OCI-LY7 (cell line): ENCODE measurements at regions not wholly inside any gene's neighbourhood (a gene's known extent, or its start where the extent isn't known, plus 50 kb on each side); places are given as distances from the start of the nearest gene placed in this dataset.

Source experiments
- BruUV-seq: library from RNA; stranded (reverse); fragments of 400-500 nt; replicated peaks from 2 replicates; lab custom pipeline; 2021; lab: Mats Ljungman, UMichigan
- CTCF ChIA-PET: fragments of 300-600 bp; sonication (Branson Sonifier 250); formaldehyde crosslinking; loops from one replicate; lab custom pipeline; 2022; ENCODE audit warnings: antibody characterized with exemption; ENCODE audit not compliant: unreplicated experiment; lab: Charles Lee
- POLR2A ChIA-PET: fragments of 300-600 bp; sonication (Branson Sonifier 250); formaldehyde crosslinking; loops from one replicate; lab custom pipeline; 2022; ENCODE audit warnings: antibody characterized with exemption; lab: Charles Lee
- DNase-seq: peaks from one replicate; pipeline ENCODE4 v3.0.0-alpha.2; 2015; ENCODE audit warnings: low spot score
- H2AFZ ChIP-seq: fragments of 200-600 bp; sonication (generic), shearing (Covaris generic); 2 replicates; pipeline ENCODE4 v1.6.1; 2014; ENCODE audit warnings: mild to moderate bottlenecking, antibody characterized with exemption, low read length, moderate library complexity
- H3K27ac ChIP-seq: fragments of 200-600 bp; sonication (generic); 2 replicates; pipeline ENCODE4 v1.5.1; 2014; ENCODE audit warnings: mixed run types, low read depth, mild to moderate bottlenecking, moderate library complexity, low read length, inconsistent platforms; ENCODE audit not compliant: poor library complexity, severe bottlenecking
- H3K36me3 ChIP-seq: fragments of 200-600 bp; sonication (generic); 2 replicates; pipeline ENCODE4 v1.6.1; 2014; ENCODE audit warnings: mild to moderate bottlenecking, antibody characterized with exemption, low read length, moderate library complexity, mixed read lengths; ENCODE audit not compliant: insufficient read depth
- H3K4me1 ChIP-seq: fragments of 200-600 bp; sonication (generic); 2 replicates; pipeline ENCODE4 v1.5.1; 2014; ENCODE audit warnings: mild to moderate bottlenecking, low read length; ENCODE audit not compliant: insufficient read depth, poor library complexity, severe bottlenecking
- H3K4me2 ChIP-seq: fragments of 200-600 bp; sonication (generic); 2 replicates; pipeline ENCODE4 v1.6.1; 2014; ENCODE audit warnings: mild to moderate bottlenecking, low read length
- H3K4me3 ChIP-seq: fragments of 200-600 bp; sonication (generic); 2 replicates; pipeline ENCODE4 v1.5.1; 2014; ENCODE audit warnings: mild to moderate bottlenecking, low read depth, low read length; ENCODE audit not compliant: poor library complexity, severe bottlenecking
- H3K79me2 ChIP-seq: fragments of 200-600 bp; sonication (generic); 2 replicates; pipeline ENCODE4 v1.6.1; 2016; ENCODE audit warnings: low read depth, mild to moderate bottlenecking, low read length, moderate library complexity, mixed read lengths; ENCODE audit not compliant: insufficient read depth
- H3K9me2 ChIP-seq: fragments of 200-600 bp; sonication (generic); 2 replicates; pipeline ENCODE4 v1.6.1; 2016; ENCODE audit warnings: mild to moderate bottlenecking, low read length, mixed read lengths; ENCODE audit not compliant: insufficient read depth
- H3K9me3 ChIP-seq: fragments of 200-600 bp; sonication (generic); 2 replicates; pipeline ENCODE4 v1.6.1; 2014; ENCODE audit warnings: mild to moderate bottlenecking, mixed run types, low read length, mixed read lengths
- H4K20me1 ChIP-seq: fragments of 200-600 bp; sonication (generic); 2 replicates; pipeline ENCODE4 v1.6.1; 2014; ENCODE audit warnings: mild to moderate bottlenecking, antibody characterized with exemption, low read length, moderate library complexity, mixed read lengths; ENCODE audit not compliant: insufficient read depth
- CTCF ChIP-seq: fragments of 200-600 bp; sonication (generic); conservative IDR thresholded peaks from 2 replicates; pipeline ENCODE4 v1.5.1; 2014; ENCODE audit warnings: mild to moderate bottlenecking, antibody characterized with exemption, low read length, moderate library complexity, mixed read lengths
- EZH2phosphoT487 ChIP-seq: fragments of 200-600 bp; sonication (generic); IDR thresholded peaks from 2 replicates; pipeline ENCODE4 v1.6.1; 2018; ENCODE audit warnings: low read depth, borderline replicate concordance, mild to moderate bottlenecking, mixed run types, antibody characterized with exemption, low read length, moderate library complexity, mixed read lengths
- intact Hi-C: fragments of 100-400 bp; cut with micrococcal nuclease; formaldehyde crosslinking; loops from one replicate; pipeline ENCODE4 v1.10.0; 2022; ENCODE audit not compliant: unreplicated experiment

GRCh38 chr13:80215368-80215767 lies 125.6 kb downstream of the SPRY2 start:
- CTCF ChIA-PET, result no interaction called here
- no TSS peak for BruUV-seq
- H2AFZ ChIP-seq, result no peak overlapping the region

GRCh38 chr13:80214521-80214991 lies 126.4 kb downstream of the SPRY2 start:
- DNase-seq, result no peak
- no peak for TF ChIP-seq EZH2phosphoT487
- no peak for TF ChIP-seq CTCF
- H4K20me1 ChIP-seq, result no peaks in the 10 kb centered on the region
- no TSS peak for BruUV-seq
- no peaks in the 10 kb centered on the region for H3K4me1 ChIP-seq
- H2AFZ ChIP-seq, result no peak overlapping the region
- ChIA-PET CTCF (no interaction called here), POLR2A (no interaction called here)
- H3K36me3 ChIP-seq, result no peaks in the 10 kb centered on the region
- intact Hi-C loops, result no loop called here
- no peaks in the 10 kb centered on the region for H3K9me2 ChIP-seq
- no peaks in the 10 kb centered on the region for H3K9me3 ChIP-seq
- no peak overlapping the region for H3K4me2 ChIP-seq
- H3K4me3 ChIP-seq, result no peak overlapping the region
- H3K79me2 ChIP-seq, result no peaks in the 10 kb centered on the region
- H3K27ac ChIP-seq, result no peak overlapping the region

More at GRCh38 chr13:80215368-80215767, 125.6 kb downstream of the SPRY2 start:
- POLR2A ChIA-PET, result no interaction called here
- no peaks in the 10 kb centered on the region for H3K9me3 ChIP-seq
- H3K4me1 ChIP-seq, result no peaks in the 10 kb centered on the region
- no peak for DNase-seq
- H3K27ac ChIP-seq, result no peak overlapping the region
- no peaks in the 10 kb centered on the region for H3K36me3 ChIP-seq
- no peak for TF ChIP-seq CTCF
- no peak for TF ChIP-seq EZH2phosphoT487
- no peaks in the 10 kb centered on the region for H3K79me2 ChIP-seq
- no peak overlapping the region for H3K4me3 ChIP-seq
- no peak overlapping the region for H3K4me2 ChIP-seq
- H4K20me1 ChIP-seq, result no peaks in the 10 kb centered on the region
- no peaks in the 10 kb centered on the region for H3K9me2 ChIP-seq
- intact Hi-C loops, result no loop called here

GRCh38 chr13:80214050-80214449 lies 126.9 kb downstream of the SPRY2 start:
- H3K27ac ChIP-seq, result no peak overlapping the region
- no peaks in the 10 kb centered on the region for H3K79me2 ChIP-seq
- ChIA-PET POLR2A (no interaction called here), CTCF (no interaction called here)
- H3K9me3 ChIP-seq, result no peaks in the 10 kb centered on the region
- H3K9me2 ChIP-seq, result no peaks in the 10 kb centered on the region
- H2AFZ ChIP-seq, result no peak overlapping the region
- H3K4me1 ChIP-seq, result no peaks in the 10 kb centered on the region
- no TSS peak for BruUV-seq
- H3K4me3 ChIP-seq, result no peak overlapping the region
- intact Hi-C loops, result no loop called here
- no peaks in the 10 kb centered on the region for H3K36me3 ChIP-seq
- no peak for DNase-seq
- no peak overlapping the region for H3K4me2 ChIP-seq
- H4K20me1 ChIP-seq, result no peaks in the 10 kb centered on the region
- no peak for TF ChIP-seq CTCF
- no peak for TF ChIP-seq EZH2phosphoT487
